ENCODE measurements at regions not wholly inside any gene's neighbourhood (a gene's known extent, or its start where the extent isn't known, plus 50 kb on each side); places are given as distances from the start of the nearest gene placed in this dataset.

DNA sequence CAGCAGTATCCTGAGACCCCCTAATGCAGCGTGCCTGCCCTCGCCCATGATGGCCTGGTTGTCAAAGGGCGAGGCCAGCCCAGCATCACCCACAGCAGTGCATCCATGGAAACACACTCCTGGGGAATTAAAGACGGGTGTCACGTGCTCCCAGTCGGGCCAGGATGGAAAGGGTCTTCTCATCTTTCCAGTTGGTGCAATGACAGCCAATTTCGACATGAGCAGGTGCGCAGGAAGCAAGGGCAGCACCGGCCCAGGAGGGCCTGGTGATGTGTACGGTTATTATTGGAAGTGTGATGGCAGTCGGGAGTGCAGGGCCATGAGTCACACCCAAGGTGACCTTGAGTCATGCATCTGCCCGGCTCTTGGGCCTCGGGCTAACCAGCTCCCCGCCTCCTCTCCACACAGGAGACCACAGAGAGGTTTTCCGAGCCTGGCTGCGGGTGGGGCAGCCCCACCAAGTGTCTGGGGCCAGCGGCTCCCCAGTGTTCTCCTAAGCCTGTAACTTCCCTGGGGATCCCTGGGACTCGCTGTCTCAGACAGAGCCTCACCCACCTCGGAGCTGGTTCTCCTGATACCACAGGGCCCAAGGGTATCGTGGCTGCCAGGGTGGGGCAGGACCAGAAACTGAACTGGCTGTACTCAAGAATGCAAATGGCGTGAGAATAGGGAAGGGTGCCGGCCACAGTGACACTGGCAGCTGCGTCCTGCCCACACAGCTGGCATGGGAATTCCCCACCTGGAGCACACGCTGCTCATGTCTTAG, 119.8 kb downstream of the SIK1 start:
- FAIRE-seq (no peak), DNase-seq (ENCODE audit: low read depth in 1 of 2, low spot score in 2 of 2) (no peak)
- no peak overlapping the region for H3K56ac ChIP-seq (replicated peaks; ENCODE audit: insufficient read length, low read depth, low read length)
- H4K20me1 ChIP-seq (replicated peaks in 1 of 2; ENCODE audit: control insufficient read depth in 1 of 2, insufficient read depth in 2 of 2, low read length in 2 of 2): peaks cover 0 to 1% of the 10 kb centered on the region in 2 experiments
- no peak overlapping the region for H3K4me3 ChIP-seq (ENCODE audit: extremely low read depth in 1 of 4, insufficient read depth in 2 of 4, low read depth in 3 of 4, low read length in 4 of 4)
- no peaks in the 10 kb centered on the region for H3K23me2 ChIP-seq (ENCODE audit: low read depth, low read length)
- no peak overlapping the region for H3K4ac ChIP-seq (replicated peaks; ENCODE audit: insufficient read length, low read depth, low read length)
- no peak overlapping the region for H3K27ac ChIP-seq (ENCODE audit: low read depth, low read length)
- no peak overlapping the region for H2BK12ac ChIP-seq (ENCODE audit: low read depth, low read length)
- H3K27me3 ChIP-seq (replicated peaks in 1 of 4; ENCODE audit: control insufficient read depth in 3 of 4, extremely low read depth in 1 of 4, insufficient read depth in 3 of 4, low read length in 3 of 4): no peaks in the 10 kb centered on the region
- no peak overlapping the region for H2AK5ac ChIP-seq (ENCODE audit: low read depth, low read length)
- H2AFZ ChIP-seq (ENCODE audit: low read length): no peak overlapping the region
- POLR2A ChIA-PET (ENCODE audit: partially characterized antibody): no interaction called here
- no peak overlapping the region for H2BK15ac ChIP-seq (ENCODE audit: low read length)
- H3K36me3 ChIP-seq (ENCODE audit: control insufficient read depth in 2 of 4, insufficient read depth in 4 of 4, low read length in 3 of 4): no peaks in the 10 kb centered on the region
- no peaks in the 10 kb centered on the region for H3K79me2 ChIP-seq (ENCODE audit: control insufficient read depth in 1 of 2, insufficient read depth in 2 of 2, low read length in 2 of 2)
- no peak overlapping the region for H2BK120ac ChIP-seq (replicated peaks; ENCODE audit: low read depth, low read length)
- no peak overlapping the region for H3K4me2 ChIP-seq (ENCODE audit: insufficient read depth in 1 of 2, low read depth in 2 of 2, low read length in 2 of 2)
- H3K79me1 ChIP-seq (ENCODE audit: low read depth, low read length): no peaks in the 10 kb centered on the region
- no peak overlapping the region for H3K14ac ChIP-seq (ENCODE audit: insufficient read length)
- no peak overlapping the region for H3K9ac ChIP-seq (replicated peaks in 1 of 4; ENCODE audit: extremely low read depth in 1 of 4, low read depth in 3 of 4, low read length in 3 of 4)
- H3K4me1 ChIP-seq (replicated peaks in 1 of 4; ENCODE audit: control insufficient read depth in 3 of 4, insufficient read depth in 4 of 4, low read length in 3 of 4): peaks cover 5 to 11% (median 7%) of the 10 kb centered on the region in 4 experiments; a peak in 5 of 7 replicates
- 91% methylated on average over 23 of the region's 24 CpGs; no CpG with 5 or more reads in 1 of the 2 experiments for WGBS, 2 experiments (ENCODE audit: extremely low coverage in 1 of 2, insufficient coverage in 1 of 2, insufficient read length in 1 of 2, insufficient replicate concordance in 2 of 2, low coverage in 1 of 2, low lambda C conversion rate in 2 of 2, missing lambda C conversion rate in 1 of 2)
- no peak overlapping the region for H3K18ac ChIP-seq (ENCODE audit: extremely low read depth, low read length)
- no peak overlapping the region for H4K8ac ChIP-seq (ENCODE audit: extremely low read depth, insufficient read depth, low read length)
- H2BK5ac ChIP-seq (ENCODE audit: low read depth, low read length): peak overlapping the region; percentile 66; the same call in 1 of the 2 replicates
- H4K91ac ChIP-seq (replicated peaks; ENCODE audit: insufficient read length, low read length): peak overlapping the region; percentile 18
- no peaks in the 10 kb centered on the region for H3K9me3 ChIP-seq (ENCODE audit: insufficient read depth in 2 of 2, low read depth in 1 of 2, low read length in 1 of 2)
- CTCF ChIA-PET (ENCODE audit: partially characterized antibody): interaction anchor here (1.2 kb wide), 1 partner anchor 38 kb away, joined by 3 read pairs; no protein-coding TSS in a partner anchor
- no peak overlapping the region for H4K5ac ChIP-seq (ENCODE audit: insufficient read length, low read depth, low read length)
- H3K23ac ChIP-seq (ENCODE audit: insufficient read length): no peak overlapping the region
- H2BK20ac ChIP-seq (ENCODE audit: low read length): no peak overlapping the region
- TF ChIP-seq TAF7 (optimal IDR thresholded peaks at IDR 0.05; ENCODE audit: borderline replicate concordance, low read depth, low read length) (no peak), JUND (IDR thresholded peaks at IDR 0.05; ENCODE audit: low read length) (no peak), RFX5 (IDR thresholded peaks at IDR 0.05; ENCODE audit: borderline replicate concordance, low read depth, low read length) (no peak), RXRA (IDR thresholded peaks at IDR 0.05; ENCODE audit: insufficient read depth, low read depth, low read length) (no peak), CREB1 (IDR thresholded peaks at IDR 0.05) (no peak), SAP30 (IDR thresholded peaks at IDR 0.05; ENCODE audit: insufficient read depth, insufficient replicate concordance, low read length) (no peak), RAD21 (IDR thresholded peaks at IDR 0.05 in 1 of 2, conservative IDR thresholded peaks at IDR 0.05 in 1 of 2; ENCODE audit: low read depth in 2 of 2, low read length in 2 of 2) (no peak), RBBP5 (IDR thresholded peaks at IDR 0.05; ENCODE audit: borderline replicate concordance, low read depth, low read length) (no peak), HDAC2 (IDR thresholded peaks at IDR 0.05; ENCODE audit: borderline replicate concordance in 1 of 2, low read depth in 2 of 2, low read length in 2 of 2) (no peak), RNF2 (IDR thresholded peaks at IDR 0.05; ENCODE audit: borderline replicate concordance, low read depth, low read length, missing control alignments, poor library complexity, severe bottlenecking) (no peak)
- TF ChIP-seq, protein P1, sequence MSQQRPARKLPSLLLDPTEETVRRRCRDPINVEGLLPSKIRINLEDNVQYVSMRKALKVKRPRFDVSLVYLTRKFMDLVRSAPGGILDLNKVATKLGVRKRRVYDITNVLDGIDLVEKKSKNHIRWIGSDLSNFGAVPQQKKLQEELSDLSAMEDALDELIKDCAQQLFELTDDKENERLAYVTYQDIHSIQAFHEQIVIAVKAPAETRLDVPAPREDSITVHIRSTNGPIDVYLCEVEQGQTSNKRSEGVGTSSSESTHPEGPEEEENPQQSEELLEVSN (IDR thresholded peaks at IDR 0.05): no peak

Measured in H1 (cell line).